Suppressor macrophage treated with lipopolysaccharide for 1 hour (primary cell): ENCODE measurements at regions not wholly inside any gene's neighbourhood (a gene's known extent, or its start where the extent isn't known, plus 50 kb on each side); places are given as distances from the start of the nearest gene placed in this dataset.

Experiments
- DNase-seq, 3 donors: peaks; one replicate each; pipeline ENCODE4 v3.0.0-alpha.2; 2020 to 2022

DNA sequence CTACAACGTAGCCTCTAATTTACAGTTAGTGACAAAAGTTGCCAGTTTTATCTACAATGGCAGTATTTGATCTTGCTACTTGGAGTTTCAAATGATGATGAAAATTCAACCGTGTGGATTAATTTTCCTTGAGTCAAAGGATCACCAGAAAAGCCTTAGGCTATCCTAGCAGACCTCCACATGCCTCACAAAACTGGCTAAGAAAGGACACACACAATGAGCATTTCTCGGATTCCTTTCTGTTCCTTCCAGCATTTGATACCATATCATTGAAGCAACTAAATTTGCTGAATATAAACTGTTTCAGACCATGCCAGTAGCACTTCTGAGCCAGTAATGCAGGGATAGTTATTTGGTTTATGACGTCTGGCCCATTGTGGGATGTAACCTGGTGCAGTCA is 587.4 kb upstream of the MDFIC2 start:
- no peak for DNase-seq

DNA sequence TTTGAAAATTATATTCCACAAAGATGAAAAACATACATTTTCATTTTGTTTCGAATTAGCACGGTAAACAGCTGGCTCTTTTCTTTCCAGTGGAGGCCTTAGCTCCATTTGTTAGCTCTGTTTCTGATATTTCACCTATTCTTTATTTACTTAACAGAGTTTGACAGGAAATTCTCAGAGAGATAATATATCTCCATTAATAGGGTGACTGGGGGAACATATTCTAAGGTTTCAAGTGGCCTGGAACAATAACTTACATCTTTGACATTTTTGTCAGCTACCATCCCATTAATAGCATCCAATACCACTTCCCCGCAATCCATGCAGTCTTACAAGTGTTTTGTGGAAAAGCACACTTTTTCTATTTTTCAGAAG is 577.6 kb upstream of the MDFIC2 start:
- DNase-seq, result no peak

DNA sequence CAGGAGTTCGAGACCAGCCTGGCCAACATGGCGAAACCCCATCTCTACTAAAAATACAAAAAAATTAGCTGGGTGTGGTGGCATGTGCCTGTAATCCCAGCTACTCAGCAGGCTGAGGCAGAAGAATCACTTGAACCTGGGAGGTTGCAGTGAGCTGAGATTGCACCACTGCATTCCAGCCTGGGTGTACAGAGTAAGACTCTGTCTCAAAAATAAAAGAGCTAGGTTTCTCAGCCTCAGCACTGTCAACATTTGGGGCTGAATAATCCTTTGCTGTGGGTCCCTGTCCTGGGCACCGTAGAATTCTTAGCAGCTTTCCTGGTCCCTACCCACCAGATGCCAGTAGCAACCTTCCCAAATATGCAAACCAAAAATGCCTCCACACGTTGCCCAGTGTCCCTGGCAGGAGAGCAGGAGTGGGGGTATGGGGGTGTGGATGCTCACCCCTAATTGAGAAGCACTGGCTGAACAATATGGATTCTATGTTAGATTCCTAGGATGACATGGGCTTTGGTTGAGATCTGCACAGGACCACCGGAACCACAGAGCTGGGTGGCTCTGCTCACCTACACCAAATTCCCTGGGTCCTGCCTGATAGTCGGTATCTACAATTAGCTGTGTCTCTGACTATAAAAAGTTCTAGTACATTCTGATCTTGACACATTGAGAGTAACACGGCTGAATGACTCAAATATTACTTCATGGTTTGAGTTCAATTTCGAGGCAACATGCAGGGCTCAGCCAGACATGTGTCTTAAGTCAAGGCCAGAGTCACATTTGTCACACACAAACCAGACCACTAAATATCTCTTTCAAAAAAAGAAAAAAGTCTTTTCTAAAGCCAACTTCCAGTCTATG is 577.0 kb upstream of the MDFIC2 start:
- DNase-seq, result no peak

DNA sequence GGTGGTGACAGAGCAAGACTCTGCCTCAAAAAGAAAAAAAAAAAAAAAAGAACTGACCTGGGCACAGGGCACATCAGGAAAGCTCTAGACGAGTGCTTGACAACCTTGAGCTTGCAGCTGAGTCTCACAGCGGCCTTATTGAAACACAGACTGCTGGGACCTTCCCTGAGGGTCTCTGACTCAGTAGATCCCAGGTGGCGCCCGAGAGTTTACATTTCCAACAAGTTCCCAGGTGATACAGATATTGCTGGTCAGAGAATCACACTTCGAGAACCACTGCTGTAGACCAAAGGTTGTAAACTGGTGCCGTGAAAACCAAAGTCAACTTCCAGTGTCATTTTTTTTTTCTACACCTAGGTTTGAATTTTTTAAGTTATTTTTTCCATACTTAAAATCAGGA is 573.2 kb upstream of the MDFIC2 start:
- DNase-seq, result no peak

DNA sequence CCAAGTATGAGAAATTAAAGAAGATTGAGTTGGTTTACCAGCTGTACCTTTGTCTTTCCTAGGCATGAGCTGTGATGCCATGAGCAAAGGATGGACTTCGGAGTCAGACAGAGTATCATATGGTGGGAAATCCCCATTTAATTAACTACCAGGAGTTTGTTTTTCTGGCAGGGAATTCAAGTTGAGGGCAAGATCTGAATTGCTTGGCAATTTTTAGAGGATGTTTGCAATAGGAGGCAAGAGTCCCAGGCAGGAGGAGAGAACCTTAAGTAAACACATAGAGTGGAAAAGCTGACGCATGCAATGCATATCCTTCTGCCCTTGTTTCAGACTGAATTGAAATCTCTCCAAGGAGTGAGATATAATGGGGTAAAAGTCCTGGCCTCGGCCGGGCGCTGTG is 569.7 kb upstream of the MDFIC2 start:
- DNase-seq, result no peak

DNA sequence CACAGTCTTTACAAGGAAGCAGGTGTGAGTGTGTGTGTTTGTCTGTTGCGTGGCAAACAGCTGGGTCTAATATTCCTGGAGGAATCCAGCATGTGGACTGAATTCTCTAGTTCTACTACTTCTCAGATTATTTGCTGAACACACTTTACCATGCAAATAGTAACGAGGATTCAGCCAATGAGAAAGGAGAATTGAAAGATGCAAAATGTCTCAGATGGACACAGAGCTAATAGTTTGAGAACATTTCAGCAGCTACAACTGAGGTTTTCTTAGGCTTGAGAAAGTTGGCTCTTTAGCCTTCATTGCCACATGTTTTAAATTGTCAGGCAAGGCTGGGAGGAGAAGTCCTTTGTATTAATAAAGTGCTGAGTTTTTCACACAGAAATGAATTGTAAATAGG is 568.0 kb upstream of the MDFIC2 start:
- no peak for DNase-seq

DNA sequence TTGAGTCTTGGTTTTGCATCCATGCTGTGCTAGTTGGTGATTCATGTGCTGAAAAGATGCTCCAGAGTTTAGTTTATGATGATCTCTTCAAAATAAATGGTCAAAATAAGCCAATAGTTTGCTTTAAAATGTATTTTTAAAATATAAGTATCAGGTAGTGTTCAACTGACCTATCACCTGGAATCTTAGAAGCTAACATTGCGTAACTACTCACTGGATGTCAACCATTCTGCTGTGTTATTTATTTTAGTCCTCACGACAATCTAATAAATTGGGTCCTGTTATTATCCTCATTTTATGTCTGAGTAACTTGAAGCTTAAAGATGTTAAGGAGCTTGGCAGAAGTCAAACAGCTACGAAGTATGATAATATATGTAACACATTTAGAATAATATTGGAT is 563.7 kb upstream of the MDFIC2 start:
- DNase-seq, result no peak

DNA sequence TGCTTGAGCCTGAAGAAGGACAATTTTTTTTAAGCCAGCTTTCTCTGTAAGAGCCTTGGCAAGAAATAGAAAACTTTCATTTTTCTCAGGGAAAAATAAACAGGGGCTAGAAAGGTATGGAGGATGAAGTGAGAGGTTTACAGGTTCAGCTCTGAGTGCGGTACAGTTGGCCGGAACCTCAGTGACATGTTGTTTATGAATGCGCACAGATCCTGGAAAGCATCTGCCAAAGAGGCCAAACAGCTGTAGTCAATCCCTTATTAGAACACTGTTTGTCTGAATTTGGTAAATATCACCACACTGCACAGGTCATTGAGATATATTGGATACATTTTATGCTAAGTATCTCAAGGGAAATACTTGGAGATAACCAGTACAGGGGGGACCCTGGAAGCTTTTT is 561.8 kb upstream of the MDFIC2 start:
- DNase-seq, result peak in 1 of 3 donors; percentile 9

DNA sequence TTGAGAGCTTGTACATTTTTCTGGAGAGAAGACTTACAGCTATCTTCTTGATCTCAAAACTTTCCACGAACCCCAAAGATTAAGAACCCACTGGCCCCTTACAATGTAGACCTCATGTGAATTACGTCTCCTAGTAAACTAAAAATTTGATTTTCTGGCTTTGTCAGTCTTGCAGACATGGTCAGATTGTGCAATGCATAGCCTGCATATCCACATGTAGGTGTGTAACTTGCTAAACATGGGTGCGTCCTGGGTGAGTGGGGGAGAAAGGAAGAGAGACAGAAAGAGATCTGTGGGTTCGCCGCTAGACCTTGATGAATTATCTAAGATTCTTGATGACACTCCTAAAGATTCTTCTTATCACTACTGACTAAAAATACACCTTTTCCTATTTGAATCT is 561.2 kb upstream of the MDFIC2 start:
- DNase-seq, result peak in 1 of 3 donors; percentile 7

DNA sequence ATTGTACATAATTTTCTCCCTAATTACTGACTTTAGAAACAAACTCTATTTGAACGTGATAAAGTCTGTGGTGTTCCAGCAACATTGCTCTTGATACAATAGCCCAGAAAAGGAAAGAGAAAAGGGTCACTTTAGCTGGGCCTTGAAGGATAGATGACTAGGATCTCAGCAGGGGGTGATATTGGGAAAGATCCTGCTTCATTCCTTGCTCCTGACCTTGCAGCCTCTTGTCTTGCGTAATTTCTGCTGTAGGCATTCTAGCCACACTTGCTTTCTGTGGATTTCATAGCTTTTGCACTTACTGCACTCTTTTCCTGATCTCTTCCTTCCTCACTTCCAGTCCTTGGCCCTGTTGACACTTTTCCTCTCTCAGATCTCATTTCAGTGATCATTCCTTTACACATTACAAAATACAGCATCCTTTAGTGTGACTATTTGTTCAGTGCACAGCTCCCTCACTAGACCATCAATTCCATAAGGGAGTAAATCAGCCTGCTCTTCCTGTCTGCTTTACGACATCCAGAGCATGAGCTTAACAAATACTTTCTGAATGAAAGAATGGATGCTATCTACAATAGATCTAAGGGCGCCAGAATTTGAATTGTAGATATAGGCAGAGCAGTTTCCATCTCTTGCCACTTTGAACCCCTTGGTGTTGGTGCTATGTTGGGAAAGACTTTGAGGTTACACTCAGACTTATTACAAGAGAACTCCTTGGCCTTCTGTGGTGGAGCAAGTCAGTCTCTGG is 559.6 kb upstream of the MDFIC2 start:
- DNase-seq, result peak in 1 of 3 donors; percentile 12

DNA sequence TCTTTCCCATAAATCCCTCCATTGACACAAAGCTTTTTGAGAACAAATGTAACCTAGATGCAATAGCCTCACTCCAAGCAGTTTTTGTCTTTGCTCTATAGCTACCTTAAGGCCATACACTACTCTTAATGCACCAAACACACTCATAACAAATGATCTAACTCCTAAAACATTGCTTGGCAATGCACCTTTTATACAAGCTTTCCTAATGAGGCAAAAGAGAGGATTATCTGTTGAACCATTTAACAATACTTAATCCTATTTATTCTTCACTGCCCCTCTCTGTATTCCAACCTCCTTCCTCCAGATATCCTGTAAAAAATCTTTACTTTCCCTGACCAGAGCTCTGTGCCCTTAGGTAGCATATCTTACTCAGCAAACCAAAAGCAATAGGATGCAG is 558.1 kb upstream of the MDFIC2 start:
- DNase-seq, result no peak

DNA sequence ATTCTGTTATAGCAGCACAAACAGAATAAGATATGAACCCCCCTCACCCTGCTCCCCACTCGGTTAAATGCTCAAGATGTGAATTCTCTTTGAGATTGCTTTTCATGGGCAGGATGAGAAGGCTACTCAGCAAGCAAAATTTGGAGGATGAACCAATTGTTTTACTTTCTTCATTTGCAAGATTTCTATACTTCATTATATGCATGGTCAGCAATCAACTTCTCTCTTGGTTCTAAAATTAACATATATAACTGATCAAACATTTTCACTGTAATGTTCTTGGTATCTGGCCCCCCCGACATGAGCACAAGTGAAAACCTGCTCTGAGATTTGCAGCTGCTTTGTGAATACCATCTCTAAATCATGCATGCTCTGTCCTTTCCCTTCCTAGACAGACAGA is 556.1 kb upstream of the MDFIC2 start:
- no peak for DNase-seq

DNA sequence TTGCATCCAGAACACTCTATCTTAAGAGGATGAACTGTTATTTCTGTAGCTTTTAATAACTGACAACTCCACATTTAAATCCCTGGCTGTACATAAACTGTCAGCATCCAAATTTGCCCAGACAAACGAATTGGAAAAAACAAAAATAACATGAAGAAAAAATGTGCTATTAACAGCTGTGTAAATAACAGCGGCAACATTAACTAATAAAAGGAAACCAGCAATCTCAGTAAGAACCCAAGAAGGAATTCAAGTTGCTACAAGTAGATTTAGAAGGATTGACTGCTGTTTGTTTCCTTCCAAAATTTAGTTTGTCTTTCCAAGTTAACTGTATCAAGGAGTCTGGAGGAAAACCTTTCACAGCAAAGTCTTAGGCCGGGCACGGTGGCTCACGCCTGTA is 550.6 kb upstream of the MDFIC2 start:
- DNase-seq, result no peak

DNA sequence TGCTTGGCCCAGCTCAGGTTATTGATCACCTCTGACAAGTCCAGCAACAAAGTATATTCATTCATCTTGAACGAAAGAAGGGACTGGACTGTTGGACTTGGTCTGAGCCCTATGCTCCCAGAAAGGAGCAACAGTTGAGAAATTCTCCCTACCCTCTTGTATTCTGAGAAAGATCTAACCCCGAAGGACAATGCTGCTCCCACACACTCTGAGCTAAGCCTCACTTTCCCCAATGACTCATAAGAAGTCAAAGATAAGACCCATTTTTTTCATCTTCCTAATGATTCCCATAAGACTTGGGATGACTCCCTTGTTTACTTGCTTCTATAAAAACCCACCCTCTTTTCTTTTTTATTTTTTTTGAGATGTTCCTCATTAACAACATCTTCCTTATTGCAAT is 549.4 kb upstream of the MDFIC2 start:
- peak in 2 of 3 donors; percentile 19 to 49 for DNase-seq

DNA sequence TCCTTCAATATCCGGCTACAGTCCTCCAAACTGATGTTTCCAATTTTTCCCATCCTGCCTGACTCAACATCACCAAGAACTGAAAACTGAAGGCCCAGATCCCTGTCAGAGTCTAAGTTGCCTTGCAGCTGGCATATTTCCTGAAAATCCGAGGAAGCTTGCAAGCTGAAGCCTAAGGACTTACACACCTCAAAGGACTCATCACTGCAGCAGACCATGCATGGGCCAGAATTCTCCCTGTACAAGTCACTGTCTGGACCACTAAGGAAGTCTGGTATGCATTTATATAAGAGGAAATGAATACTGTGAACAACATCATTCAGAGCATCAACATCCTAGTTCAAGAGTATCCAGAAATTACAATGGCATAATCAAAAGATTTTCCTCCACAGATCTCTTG is 548.8 kb upstream of the MDFIC2 start:
- peak in 1 of 3 donors; percentile 15 for DNase-seq

DNA sequence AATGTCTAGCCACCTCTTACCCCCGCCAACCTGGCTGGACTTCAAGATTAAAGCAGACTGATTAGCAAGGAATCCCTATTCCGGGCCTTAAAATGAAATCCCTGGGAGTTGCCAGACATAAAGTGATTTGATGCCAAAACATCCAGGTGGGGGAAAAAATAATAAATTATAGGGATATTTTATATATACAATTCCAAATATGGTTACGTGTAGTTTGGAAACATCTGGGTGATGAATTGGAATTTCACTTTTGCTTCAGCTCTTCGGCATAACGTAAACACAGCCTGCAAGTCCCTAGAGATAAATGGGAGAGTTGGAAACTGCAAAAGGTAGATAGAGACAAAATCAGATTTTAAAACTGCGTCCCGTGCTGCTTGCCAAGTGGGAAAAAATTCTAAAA is 545.5 kb upstream of the MDFIC2 start:
- DNase-seq, result peak in 1 of 3 donors; percentile 12

DNA sequence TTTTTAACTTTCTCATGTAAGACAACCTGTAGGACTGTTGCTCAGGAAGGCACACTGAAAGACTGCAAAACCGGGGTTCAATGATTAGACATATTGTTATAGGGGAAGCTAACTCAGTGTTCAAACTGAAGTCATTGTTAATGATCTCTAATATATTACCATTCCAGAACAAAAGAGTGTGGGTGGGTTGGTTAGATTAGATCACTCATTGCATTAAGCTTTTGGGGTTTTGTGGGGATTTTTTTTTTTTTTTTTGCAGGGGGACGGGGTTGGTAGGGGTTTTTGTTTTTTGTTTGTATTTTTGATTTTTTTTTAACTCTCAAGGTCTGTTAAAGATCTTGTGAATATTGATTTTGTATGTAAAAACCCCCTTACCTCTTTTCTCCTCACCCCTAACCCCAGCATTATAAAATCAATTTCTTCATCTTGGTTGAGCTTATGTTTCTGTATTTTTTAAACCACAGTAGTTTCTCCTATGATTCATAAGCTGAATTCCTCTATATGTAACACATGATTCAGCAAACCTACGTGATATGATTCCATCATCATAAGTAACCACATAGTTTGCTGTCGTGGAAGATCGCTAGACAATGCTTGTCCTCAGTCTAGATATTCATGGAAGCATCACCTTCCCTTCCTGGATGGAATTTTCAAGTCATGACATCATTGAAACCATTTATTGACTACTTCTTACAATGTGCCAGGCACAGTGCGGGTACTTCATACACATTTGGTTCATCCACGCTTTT is 544.1 kb upstream of the MDFIC2 start:
- DNase-seq, result peak; percentile 56 to 87 (median 79)

DNA sequence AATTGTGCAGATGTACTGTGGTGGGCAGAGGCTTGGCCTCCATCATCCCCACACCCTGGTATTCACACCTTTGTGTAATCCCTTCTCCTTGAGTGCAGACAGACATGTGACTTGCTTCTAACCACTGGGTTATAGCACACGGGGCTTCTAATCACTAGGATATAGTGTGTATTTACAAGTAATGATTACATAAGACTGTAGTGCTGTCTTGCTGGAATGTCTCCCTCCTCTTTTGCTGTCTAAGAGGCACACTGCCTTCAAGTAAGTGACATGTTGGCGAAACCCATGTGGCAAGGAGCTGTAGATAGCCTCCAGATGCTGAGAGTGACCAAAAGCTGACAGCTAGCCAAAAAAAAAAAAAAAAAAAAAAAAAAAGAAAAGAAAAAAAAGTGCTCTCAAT is 542.7 kb upstream of the MDFIC2 start:
- DNase-seq, result peak in 1 of 3 donors; percentile 8

DNA sequence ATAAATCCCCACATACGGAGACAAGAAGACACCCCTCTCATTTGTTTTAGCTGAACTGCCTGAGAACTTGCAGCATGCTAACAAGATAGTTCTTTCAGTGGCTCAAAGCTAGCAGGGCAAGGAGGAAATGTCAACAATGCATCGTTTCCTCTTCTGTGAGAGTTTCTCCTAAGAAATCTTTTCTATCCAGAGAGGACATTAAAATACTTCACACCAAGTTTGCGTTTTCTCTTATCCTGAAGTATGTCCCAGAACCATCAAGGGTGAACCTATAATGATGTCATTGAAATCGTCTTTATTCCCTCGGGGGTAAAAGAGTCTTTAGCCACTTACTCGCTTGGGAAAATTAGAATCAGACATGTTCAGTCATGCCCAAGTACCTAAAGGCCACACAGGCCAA is 541.7 kb upstream of the MDFIC2 start:
- DNase-seq, result peak in 1 of 3 donors; percentile 15

DNA sequence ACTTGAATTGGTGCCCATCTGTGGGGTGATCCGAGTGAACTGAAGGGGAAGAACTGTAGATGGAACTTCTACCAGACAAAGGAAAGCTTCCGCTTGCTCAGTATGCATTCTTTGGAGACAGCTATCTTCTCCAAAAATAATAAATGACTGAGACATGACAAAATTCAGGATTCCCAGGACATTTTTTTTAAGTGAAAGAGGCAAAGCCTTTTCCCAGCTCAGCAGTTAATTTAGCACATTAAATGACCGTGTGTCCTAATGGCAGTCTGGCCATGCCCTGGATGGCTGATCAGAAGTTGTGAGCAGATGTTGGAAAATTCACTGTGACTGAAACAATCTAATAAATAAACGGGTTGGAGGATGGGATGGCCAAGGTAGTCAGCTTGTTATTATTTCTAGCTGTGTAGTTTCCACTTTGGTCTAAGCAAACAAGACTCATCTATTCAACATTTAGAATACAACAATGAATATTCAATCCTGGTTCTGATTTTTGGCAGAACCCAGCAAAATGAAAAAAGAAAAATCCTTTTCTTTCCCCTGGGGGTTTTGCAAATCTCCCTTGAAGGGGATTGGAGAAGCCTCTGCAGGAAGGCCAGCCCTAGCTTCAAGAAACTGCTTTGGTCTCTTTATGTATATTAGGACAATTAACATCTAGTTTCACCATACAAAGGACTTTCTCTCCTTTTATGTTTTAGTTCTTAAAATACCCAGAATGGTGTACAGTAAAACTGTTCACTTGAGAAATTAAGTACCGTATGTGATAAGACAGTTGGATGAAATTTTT is 540.9 kb upstream of the MDFIC2 start:
- DNase-seq, result peak in 1 of 3 donors; percentile 14

DNA sequence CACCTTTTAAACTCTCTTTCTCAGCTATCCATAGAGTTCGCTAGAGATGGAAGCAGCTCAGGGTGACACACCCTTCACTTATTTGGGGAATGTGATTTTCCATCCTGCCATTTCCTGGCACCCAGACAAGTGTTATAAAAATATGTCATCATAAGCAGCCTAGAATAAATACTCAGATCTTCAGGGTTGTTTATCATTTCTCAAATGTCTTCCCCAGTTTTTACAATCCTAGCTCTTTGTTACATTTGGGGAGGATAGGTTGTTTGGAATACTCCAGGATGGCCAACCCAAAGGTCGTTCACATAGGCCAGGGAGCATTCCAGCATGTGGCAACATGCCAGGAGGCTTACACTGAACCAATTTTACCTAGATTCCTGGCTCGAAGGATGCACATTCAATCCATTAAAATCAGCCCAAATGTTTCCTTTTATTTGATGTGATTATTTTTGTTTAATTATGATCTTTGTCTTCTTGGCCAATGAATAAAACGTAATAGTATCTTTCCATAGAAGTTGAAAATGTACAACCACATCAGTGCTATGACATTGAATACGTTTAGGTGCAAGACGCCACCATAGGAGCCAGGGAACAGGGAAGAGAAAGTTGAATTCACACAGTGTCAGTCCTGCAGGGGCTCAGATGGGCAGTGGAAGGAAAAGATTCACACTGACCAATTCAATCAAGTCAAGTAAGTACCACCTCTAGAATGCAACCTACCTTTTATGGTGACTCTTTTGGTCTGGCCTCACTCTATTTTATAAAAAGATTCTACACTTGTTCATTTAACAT is 537.7 kb upstream of the MDFIC2 start:
- DNase-seq, result peak in 1 of 3 donors; percentile 10
